ENCODE measurements at regions not wholly inside any gene's neighbourhood (a gene's known extent, or its start where the extent isn't known, plus 50 kb on each side); places are given as distances from the start of the nearest gene placed in this dataset.
A peak's percentile ranks its signal among the peaks of the same experiment; 100 is the strongest.

DNA sequence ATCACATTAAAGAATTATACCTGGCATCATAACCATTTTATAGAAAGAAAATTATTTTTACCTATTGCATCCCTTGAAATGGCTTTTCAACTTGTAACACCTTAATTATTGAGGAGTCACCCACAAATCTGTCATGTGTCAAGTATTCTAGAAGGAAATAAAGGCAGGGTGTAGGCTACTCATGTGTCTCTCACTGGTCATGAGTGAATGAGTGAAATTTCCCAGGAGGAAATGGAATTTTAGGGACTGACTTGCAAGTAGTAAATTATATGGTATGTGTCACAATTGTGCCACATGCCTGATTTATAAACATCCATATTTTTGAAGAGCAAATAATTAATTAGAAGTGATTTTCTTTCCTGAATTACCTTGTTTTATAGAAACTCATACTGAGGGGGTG, 310.5 kb upstream of the ADAMTS9 start:
- DNase-seq (ENCODE audit: low read depth), result no peak
- H3K4me3 ChIP-seq (ENCODE audit: low read depth, low read length), result no peak overlapping the region
- TF ChIP-seq, protein P1, sequence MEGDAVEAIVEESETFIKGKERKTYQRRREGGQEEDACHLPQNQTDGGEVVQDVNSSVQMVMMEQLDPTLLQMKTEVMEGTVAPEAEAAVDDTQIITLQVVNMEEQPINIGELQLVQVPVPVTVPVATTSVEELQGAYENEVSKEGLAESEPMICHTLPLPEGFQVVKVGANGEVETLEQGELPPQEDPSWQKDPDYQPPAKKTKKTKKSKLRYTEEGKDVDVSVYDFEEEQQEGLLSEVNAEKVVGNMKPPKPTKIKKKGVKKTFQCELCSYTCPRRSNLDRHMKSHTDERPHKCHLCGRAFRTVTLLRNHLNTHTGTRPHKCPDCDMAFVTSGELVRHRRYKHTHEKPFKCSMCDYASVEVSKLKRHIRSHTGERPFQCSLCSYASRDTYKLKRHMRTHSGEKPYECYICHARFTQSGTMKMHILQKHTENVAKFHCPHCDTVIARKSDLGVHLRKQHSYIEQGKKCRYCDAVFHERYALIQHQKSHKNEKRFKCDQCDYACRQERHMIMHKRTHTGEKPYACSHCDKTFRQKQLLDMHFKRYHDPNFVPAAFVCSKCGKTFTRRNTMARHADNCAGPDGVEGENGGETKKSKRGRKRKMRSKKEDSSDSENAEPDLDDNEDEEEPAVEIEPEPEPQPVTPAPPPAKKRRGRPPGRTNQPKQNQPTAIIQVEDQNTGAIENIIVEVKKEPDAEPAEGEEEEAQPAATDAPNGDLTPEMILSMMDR (conservative IDR thresholded peaks at IDR 0.05; ENCODE audit: low read depth, low read length), result no peak

DNA sequence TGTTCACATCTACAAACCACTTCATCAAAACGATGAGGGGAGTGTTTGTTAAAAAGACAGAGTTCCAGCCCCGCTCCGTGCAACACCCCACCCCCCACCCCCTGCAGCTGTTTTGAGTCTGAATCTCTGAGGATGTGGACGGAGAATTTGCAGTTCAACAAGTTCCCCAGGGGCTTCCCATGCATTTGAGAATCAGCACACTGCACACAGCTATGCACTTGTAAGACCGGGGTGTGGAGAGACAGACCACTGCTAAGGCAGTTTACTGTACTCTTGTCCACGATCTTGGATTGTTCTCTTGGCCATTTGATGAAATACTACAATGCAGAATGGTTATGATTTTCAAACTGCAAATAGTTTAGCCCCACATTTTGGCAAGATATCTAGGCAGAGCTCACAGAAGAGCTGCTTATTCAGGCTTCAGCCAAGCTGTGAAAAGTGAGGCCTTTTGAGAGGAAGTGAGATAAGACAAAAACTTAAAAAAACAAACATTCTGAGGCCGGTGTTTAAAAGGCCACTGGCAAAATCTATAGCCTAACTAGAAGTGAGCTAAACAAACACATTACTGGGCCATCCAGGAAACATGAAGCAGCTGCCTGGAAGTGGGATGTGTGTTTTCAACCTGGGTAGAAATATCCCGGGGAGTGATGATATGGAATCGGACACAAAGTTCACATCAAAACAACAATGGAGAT, 308.2 kb upstream of the ADAMTS9 start:
- H3K4me3 ChIP-seq (ENCODE audit: low read depth, low read length), result no peak overlapping the region
- DNase-seq (ENCODE audit: low read depth), result no peak
- TF ChIP-seq, protein P1 (conservative IDR thresholded peaks at IDR 0.05; ENCODE audit: low read depth, low read length), result no peak

GRCh38 chr3:64993781-64994180, 306.0 kb upstream of the ADAMTS9 start:
- no peak for DNase-seq (ENCODE audit: low read depth)
- no peak overlapping the region for H3K4me3 ChIP-seq (ENCODE audit: low read depth, low read length)
- TF ChIP-seq, protein P1 (conservative IDR thresholded peaks at IDR 0.05; ENCODE audit: low read depth, low read length), result no peak

DNA sequence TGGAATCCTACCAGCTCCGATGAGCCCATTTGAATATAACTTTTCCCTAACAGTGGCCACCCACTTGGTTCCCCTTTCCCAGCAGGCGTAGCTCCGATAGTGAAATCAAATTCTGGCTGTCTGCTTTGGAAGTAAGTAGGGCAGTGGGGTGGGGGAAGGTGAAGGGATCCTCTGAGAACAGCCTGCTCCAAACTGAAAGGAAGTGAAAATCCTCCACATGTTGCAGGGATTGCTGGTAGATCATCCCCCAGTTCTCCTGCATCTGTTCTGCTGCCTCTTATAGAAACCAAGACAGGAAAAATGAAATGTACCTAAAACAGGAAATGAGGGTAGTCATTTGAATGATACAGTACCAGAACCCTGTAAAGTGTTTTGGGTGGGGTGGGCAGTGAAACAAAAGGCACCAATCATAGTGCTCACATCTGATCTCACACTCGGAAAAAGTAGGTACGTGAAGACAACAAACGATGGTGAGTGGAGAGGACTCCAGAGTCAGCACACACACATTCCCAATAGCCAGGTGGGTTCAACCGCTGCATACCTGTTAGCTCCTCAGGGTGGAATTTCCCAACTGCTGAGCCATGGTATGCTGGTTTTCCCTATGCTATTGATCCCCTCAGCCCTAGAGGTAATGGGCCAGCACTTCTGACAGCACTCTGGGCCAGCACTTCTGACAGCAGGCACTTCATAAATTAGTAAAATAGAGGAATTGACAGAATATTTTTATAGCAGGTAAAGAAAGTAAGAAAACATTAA, 304.9 kb upstream of the ADAMTS9 start:
- TF ChIP-seq, protein P1 (conservative IDR thresholded peaks at IDR 0.05; ENCODE audit: low read depth, low read length), result no peak
- DNase-seq (ENCODE audit: low read depth), result no peak
- no peak overlapping the region for H3K4me3 ChIP-seq (ENCODE audit: low read depth, low read length)

- TF ChIP-seq, protein P1 (conservative IDR thresholded peaks at IDR 0.05; ENCODE audit: low read depth, low read length), result no peak
- no peak overlapping the region for H3K4me3 ChIP-seq (ENCODE audit: low read depth, low read length)
- DNase-seq (ENCODE audit: low read depth), result peak; percentile 42
Measured at GRCh38 chr3:64988188-64988587, 300.4 kb upstream of the ADAMTS9 start.

- TF ChIP-seq, protein P1 (conservative IDR thresholded peaks at IDR 0.05; ENCODE audit: low read depth, low read length), result no peak
- DNase-seq (ENCODE audit: low read depth), result no peak
- no peak overlapping the region for H3K4me3 ChIP-seq (ENCODE audit: low read depth, low read length)
Measured at GRCh38 chr3:64987726-64988125, 299.9 kb upstream of the ADAMTS9 start.
